ENCODE measurements at regions not wholly inside any gene's neighbourhood (a gene's known extent, or its start where the extent isn't known, plus 50 kb on each side); places are given as distances from the start of the nearest gene placed in this dataset.

GRCh38 chr2:226124548-226125011 is 675.0 kb downstream of the IRS1 start:
- TF ChIP-seq CTCF (IDR thresholded peaks at IDR 0.05; ENCODE audit: unreplicated experiment): no peak
- H3K9me3 Mint-ChIP-seq (ENCODE audit: unreplicated experiment): peaks cover 7% of the 10 kb centered on the region
- H3K4me1 Mint-ChIP-seq (ENCODE audit: insufficient read depth, unreplicated experiment): peaks cover 12% of the 10 kb centered on the region
- CTCF ChIA-PET: interaction anchor here (0.6 to 0.8 kb wide), 2 partner anchors 12 to 236 kb away, joined by 3 read pairs; no protein-coding TSS in a partner anchor
- no peaks in the 10 kb centered on the region for H3K27me3 Mint-ChIP-seq (ENCODE audit: insufficient read depth, unreplicated experiment)
- BruUV-seq (replicated peaks): no TSS peak
- no peak for DNase-seq (ENCODE audit: unreplicated experiment)
- no peak overlapping the region for H3K4me3 Mint-ChIP-seq (ENCODE audit: unreplicated experiment)
- intact Hi-C loops (cut with micrococcal nuclease): no loop called here
- no peaks in the 10 kb centered on the region for H3K36me3 Mint-ChIP-seq (ENCODE audit: insufficient read depth, unreplicated experiment)
- peak overlapping the region; percentile 75 for H3K27ac Mint-ChIP-seq (ENCODE audit: low read depth, unreplicated experiment)
- POLR2A ChIA-PET: interaction anchor here (1.1 kb wide), 1 partner anchor 230 kb away, joined by 3 read pairs; no protein-coding TSS in a partner anchor

- BruUV-seq (replicated peaks): no TSS peak
- DNase-seq (ENCODE audit: unreplicated experiment): no peak
- Mint-ChIP-seq H3K9me3 (ENCODE audit: unreplicated experiment) (peaks cover 7% of the 10 kb centered on the region), H3K27me3 (ENCODE audit: insufficient read depth, unreplicated experiment) (no peaks in the 10 kb centered on the region), H3K4me3 (ENCODE audit: unreplicated experiment) (no peak overlapping the region), H3K36me3 (ENCODE audit: insufficient read depth, unreplicated experiment) (no peaks in the 10 kb centered on the region), H3K27ac (ENCODE audit: low read depth, unreplicated experiment) (no peak overlapping the region), H3K4me1 (ENCODE audit: insufficient read depth, unreplicated experiment) (peaks cover 24% of the 10 kb centered on the region)
- intact Hi-C loops (cut with micrococcal nuclease): no loop called here
- ChIA-PET POLR2A (interaction anchor here (0.5 kb wide), 1 partner anchor 1697 kb away, joined by 3 read pairs; no protein-coding TSS in a partner anchor), CTCF (no interaction called here)
- TF ChIP-seq CTCF (IDR thresholded peaks at IDR 0.05; ENCODE audit: unreplicated experiment): no peak
Measured at GRCh38 chr2:226123300-226123699, 676.3 kb downstream of the IRS1 start.

- POLR2A ChIA-PET: interaction anchor here (0.8 kb wide), 1 partner anchor 11 kb away, joined by 3 read pairs; no protein-coding TSS in a partner anchor
- TF ChIP-seq CTCF (IDR thresholded peaks at IDR 0.05; ENCODE audit: unreplicated experiment): no peak
- Mint-ChIP-seq H3K27ac (ENCODE audit: low read depth, unreplicated experiment) (no peak overlapping the region), H3K4me3 (ENCODE audit: unreplicated experiment) (no peak overlapping the region), H3K4me1 (ENCODE audit: insufficient read depth, unreplicated experiment) (peaks cover 37% of the 10 kb centered on the region), H3K27me3 (ENCODE audit: insufficient read depth, unreplicated experiment) (no peaks in the 10 kb centered on the region), H3K9me3 (ENCODE audit: unreplicated experiment) (peaks cover 7% of the 10 kb centered on the region), H3K36me3 (ENCODE audit: insufficient read depth, unreplicated experiment) (no peaks in the 10 kb centered on the region)
- CTCF ChIA-PET: no interaction called here
- intact Hi-C loops (cut with micrococcal nuclease): no loop called here
- BruUV-seq (replicated peaks): no TSS peak
- no peak for DNase-seq (ENCODE audit: unreplicated experiment)
Measured at GRCh38 chr2:226122041-226122440, 677.6 kb downstream of the IRS1 start.

GRCh38 chr2:226121046-226121738 is 678.4 kb downstream of the IRS1 start:
- H3K27me3 Mint-ChIP-seq (ENCODE audit: insufficient read depth, unreplicated experiment): no peaks in the 10 kb centered on the region
- H3K4me3 Mint-ChIP-seq (ENCODE audit: unreplicated experiment): no peak overlapping the region
- no TSS peak for BruUV-seq (replicated peaks)
- TF ChIP-seq CTCF (IDR thresholded peaks at IDR 0.05; ENCODE audit: unreplicated experiment): no peak
- intact Hi-C loops (cut with micrococcal nuclease): no loop called here
- DNase-seq (ENCODE audit: unreplicated experiment): no peak
- CTCF ChIA-PET: no interaction called here
- peaks cover 39% of the 10 kb centered on the region for H3K4me1 Mint-ChIP-seq (ENCODE audit: insufficient read depth, unreplicated experiment)
- no peak overlapping the region for H3K27ac Mint-ChIP-seq (ENCODE audit: low read depth, unreplicated experiment)
- peaks cover 7% of the 10 kb centered on the region for H3K9me3 Mint-ChIP-seq (ENCODE audit: unreplicated experiment)
- POLR2A ChIA-PET: interaction anchor here (0.8 to 6.5 kb wide), 2 partner anchors 12 to 673 kb away, joined by 3 to 94 read pairs; no protein-coding TSS in a partner anchor
- no peaks in the 10 kb centered on the region for H3K36me3 Mint-ChIP-seq (ENCODE audit: insufficient read depth, unreplicated experiment)

Measured in MCF 10A (cell line).